Suprapubic skin (tissue), 4 donors: ENCODE measurements at regions not wholly inside any gene's neighbourhood (a gene's known extent, or its start where the extent isn't known, plus 50 kb on each side); places are given as distances from the start of the nearest gene placed in this dataset.

Source experiments
- DNase-seq, 2 donors: peaks; one replicate each; pipeline ENCODE4 v3.0.0-alpha.2; 2019; ENCODE audit warnings: low spot score in 2 of 2
- H3K27ac ChIP-seq: fragments of 200-600 bp; sonication (generic); one replicate; pipeline ENCODE4 v1.5.1; 2019
- H3K27me3 ChIP-seq: fragments of 200-600 bp; sonication (generic); one replicate; pipeline ENCODE4 v1.5.1; 2019
- H3K36me3 ChIP-seq: fragments of 200-600 bp; sonication (generic); one replicate; pipeline ENCODE4 v1.5.1; 2019
- H3K4me1 ChIP-seq: fragments of 200-600 bp; sonication (generic); one replicate; pipeline ENCODE4 v1.5.1; 2019
- H3K4me3 ChIP-seq: fragments of 200-600 bp; sonication (generic); one replicate; pipeline ENCODE4 v1.5.1; 2019; ENCODE audit warnings: mild to moderate bottlenecking
- H3K9me3 ChIP-seq: fragments of 200-600 bp; sonication (generic); one replicate; pipeline ENCODE4 v1.5.1; 2019
- CTCF ChIP-seq, 2 donors: fragments of 200-600 bp in 1 of 2; fragments of 450-650 bp in 1 of 2; sonication (generic) in 1 of 2; IDR thresholded peaks; one replicate each; pipeline ENCODE4 v1.5.1; 2016 to 2019; ENCODE audit warnings: antibody characterized with exemption in 2 of 2, mild to moderate bottlenecking in 1 of 2, moderate library complexity in 1 of 2
- EP300 ChIP-seq: sonication (generic); formaldehyde crosslinking; IDR thresholded peaks from one replicate; pipeline ENCODE4 v1.6.1; 2017; ENCODE audit warnings: antibody characterized with exemption
- POLR2A ChIP-seq, 2 donors: fragments of 450-650 bp; IDR thresholded peaks; one replicate each; pipeline ENCODE4 v1.6.1; 2017; ENCODE audit warnings: antibody characterized with exemption in 2 of 2, mild to moderate bottlenecking in 2 of 2, moderate library complexity in 2 of 2
- POLR2AphosphoS5 ChIP-seq, 3 donors: sonication (generic); formaldehyde crosslinking; IDR thresholded peaks; one replicate each; pipeline ENCODE4 v1.6.1; 2017; ENCODE audit warnings: antibody characterized with exemption in 3 of 3
- WGBS: methylation state at CpG from one replicate; pipeline ENCODE4 v1.1.5; 2018; 5-methylcytosine and 5-hydroxymethylcytosine counted together

GRCh38 chrX:13153796-13154195 is 109.4 kb upstream of the FAM9C start:
- WGBS: 60% methylated on average over 3 of the region's 3 CpGs
- Histone ChIP-seq H3K9me3 (no peaks in the 10 kb centered on the region), H3K36me3 (no peaks in the 10 kb centered on the region), H3K4me3 (no peak overlapping the region), H3K4me1 (peaks cover 8% of the 10 kb centered on the region), H3K27me3 (no peaks in the 10 kb centered on the region), H3K27ac (peak overlapping the region; percentile 74)
- TF ChIP-seq POLR2A (IDR thresholded peaks at IDR 0.05) (no peak), EP300 (no peak), CTCF (IDR thresholded peaks at IDR 0.05) (no peak), POLR2AphosphoS5 (IDR thresholded peaks at IDR 0.05) (no peak)
- no peak for DNase-seq

DNA sequence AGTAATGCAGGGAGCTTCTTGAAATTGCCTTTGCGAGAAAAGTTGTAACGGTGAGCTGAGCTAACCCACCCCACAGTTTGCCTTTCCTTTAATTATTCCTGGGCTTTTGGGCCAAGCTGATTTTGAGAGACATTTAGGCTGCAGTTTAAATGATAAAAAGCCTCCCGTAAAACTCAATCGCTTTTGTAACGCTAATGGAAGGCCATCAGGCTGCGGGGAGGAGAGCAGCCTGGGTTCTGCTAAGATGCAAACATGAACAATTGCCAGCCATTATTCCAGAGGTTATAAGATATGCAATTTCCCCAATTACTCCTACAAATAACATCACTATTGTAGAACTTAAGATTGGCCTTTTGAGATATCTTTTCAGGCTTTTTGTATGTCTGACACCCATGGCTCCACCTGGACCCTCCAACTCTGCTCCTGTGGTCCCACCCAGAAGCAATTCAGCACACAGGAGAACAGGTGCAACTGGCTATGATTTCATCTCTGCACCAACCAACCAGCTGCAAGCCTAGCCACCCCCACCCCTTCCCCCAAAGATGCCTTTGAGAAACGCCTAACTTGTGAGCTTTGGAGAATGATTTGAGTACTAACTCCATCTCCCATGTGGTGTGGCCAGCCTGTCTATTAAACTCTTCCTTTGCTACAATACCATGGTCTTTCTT is 108.2 kb upstream of the FAM9C start:
- Histone ChIP-seq H3K27me3 (no peaks in the 10 kb centered on the region), H3K36me3 (no peaks in the 10 kb centered on the region), H3K9me3 (no peaks in the 10 kb centered on the region), H3K4me3 (no peak overlapping the region), H3K4me1 (peaks cover 8% of the 10 kb centered on the region), H3K27ac (peak overlapping the region; percentile 74)
- no peak for DNase-seq
- 53% methylated on average over 7 of the region's 7 CpGs for WGBS
- TF ChIP-seq CTCF (IDR thresholded peaks at IDR 0.05) (no peak), POLR2A (IDR thresholded peaks at IDR 0.05) (no peak), EP300 (no peak), POLR2AphosphoS5 (IDR thresholded peaks at IDR 0.05) (no peak)

GRCh38 chrX:13151828-13152517 is 107.6 kb upstream of the FAM9C start:
- Histone ChIP-seq H3K9me3 (no peaks in the 10 kb centered on the region), H3K27ac (peak overlapping the region; percentile 74), H3K4me1 (peaks cover 8% of the 10 kb centered on the region), H3K36me3 (no peaks in the 10 kb centered on the region), H3K4me3 (no peak overlapping the region), H3K27me3 (no peaks in the 10 kb centered on the region)
- DNase-seq: no peak
- TF ChIP-seq POLR2A (IDR thresholded peaks at IDR 0.05) (no peak), CTCF (IDR thresholded peaks at IDR 0.05) (no peak), EP300 (no peak), POLR2AphosphoS5 (IDR thresholded peaks at IDR 0.05) (no peak)
- WGBS: 37% methylated on average over 8 of the region's 8 CpGs

DNA sequence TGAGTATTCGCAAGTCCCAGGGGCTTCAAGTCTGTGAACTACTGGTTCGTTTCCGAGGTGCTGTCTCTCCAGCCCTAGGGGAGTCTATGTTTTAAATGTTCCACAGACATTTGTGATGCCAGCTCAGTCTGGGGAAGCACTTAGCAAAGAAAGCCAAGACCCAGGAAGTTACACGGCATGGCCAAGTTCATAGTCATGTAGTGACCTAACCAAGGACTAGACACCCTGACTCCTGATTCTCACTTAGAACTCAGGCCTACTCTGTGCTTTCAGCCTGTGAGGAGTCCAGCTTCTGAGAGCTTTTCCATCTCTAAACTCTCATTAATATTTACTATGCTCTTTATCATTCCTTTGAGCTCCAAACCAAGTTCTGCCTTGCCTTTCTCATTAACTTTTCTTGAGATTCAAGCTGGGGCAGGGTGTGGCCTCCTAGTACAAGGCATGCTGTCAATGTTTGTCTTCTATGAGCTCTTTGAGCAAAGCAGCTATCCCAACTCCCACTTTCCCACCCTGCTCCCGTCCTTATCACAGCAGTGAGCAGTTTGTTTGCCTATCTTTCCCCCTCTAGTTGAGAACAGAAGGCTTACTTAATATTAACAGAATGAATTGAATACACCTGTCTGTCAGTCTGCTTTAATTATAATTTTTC is 105.4 kb upstream of the FAM9C start:
- Histone ChIP-seq H3K4me1 (peaks cover 8% of the 10 kb centered on the region), H3K4me3 (no peak overlapping the region), H3K9me3 (no peaks in the 10 kb centered on the region), H3K36me3 (no peaks in the 10 kb centered on the region), H3K27me3 (no peaks in the 10 kb centered on the region), H3K27ac (peak overlapping the region; percentile 35)
- WGBS: 78% methylated on average over 5 of the region's 5 CpGs
- TF ChIP-seq EP300 (no peak), CTCF (IDR thresholded peaks at IDR 0.05) (no peak), POLR2AphosphoS5 (IDR thresholded peaks at IDR 0.05) (no peak), POLR2A (IDR thresholded peaks at IDR 0.05) (no peak)
- DNase-seq: no peak

- H3K36me3 ChIP-seq: no peaks in the 10 kb centered on the region
- H3K4me3 ChIP-seq: no peak overlapping the region
- no peaks in the 10 kb centered on the region for H3K27me3 ChIP-seq
- DNase-seq: no peak
- H3K4me1 ChIP-seq: peaks cover 8% of the 10 kb centered on the region
- TF ChIP-seq POLR2AphosphoS5 (IDR thresholded peaks at IDR 0.05): no peak
- TF ChIP-seq CTCF (IDR thresholded peaks at IDR 0.05): no peak
- TF ChIP-seq EP300: no peak
- no peak for TF ChIP-seq POLR2A (IDR thresholded peaks at IDR 0.05)
- H3K27ac ChIP-seq: no peak overlapping the region
- no peaks in the 10 kb centered on the region for H3K9me3 ChIP-seq
These were observed 103.3 kb upstream of the FAM9C start for GRCh38 chrX:13147733-13148132.
